ENCODE measurements at regions not wholly inside any gene's neighbourhood (a gene's known extent, or its start where the extent isn't known, plus 50 kb on each side); places are given as distances from the start of the nearest gene placed in this dataset.

DNA sequence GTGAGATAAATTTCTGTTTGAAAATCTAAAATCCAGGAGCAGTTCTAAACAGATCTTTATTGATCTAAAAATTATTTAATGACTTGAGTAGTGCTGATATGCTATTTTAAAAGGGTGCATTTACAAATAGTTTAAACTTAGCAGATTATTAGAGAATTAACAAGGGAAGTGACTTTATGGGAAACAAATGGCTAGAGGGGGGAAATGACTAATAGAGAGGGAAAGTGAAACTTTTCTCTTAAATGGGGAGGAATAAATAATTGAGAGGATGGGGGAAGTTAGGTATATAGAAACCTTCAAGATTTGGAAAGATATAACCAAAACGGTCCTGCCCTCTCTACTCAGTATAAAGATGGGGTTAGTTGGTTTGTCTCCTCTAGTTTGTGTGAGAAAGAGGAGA is 90.1 kb upstream of the ARMC3 start:
- no peak overlapping the region for H3K4me3 ChIP-seq
- no peaks in the 10 kb centered on the region for H3K4me1 ChIP-seq (replicated peaks; ENCODE audit: insufficient read depth)
- ChIA-PET POLR2A (ENCODE audit: unreplicated experiment) (no interaction called here), CTCF (no interaction called here)
- intact Hi-C loops (cut with micrococcal nuclease; ENCODE audit: unreplicated experiment): no loop called here
- no peaks in the 10 kb centered on the region for H3K9me2 ChIP-seq (ENCODE audit: insufficient read depth)
- TF ChIP-seq, protein P1, sequence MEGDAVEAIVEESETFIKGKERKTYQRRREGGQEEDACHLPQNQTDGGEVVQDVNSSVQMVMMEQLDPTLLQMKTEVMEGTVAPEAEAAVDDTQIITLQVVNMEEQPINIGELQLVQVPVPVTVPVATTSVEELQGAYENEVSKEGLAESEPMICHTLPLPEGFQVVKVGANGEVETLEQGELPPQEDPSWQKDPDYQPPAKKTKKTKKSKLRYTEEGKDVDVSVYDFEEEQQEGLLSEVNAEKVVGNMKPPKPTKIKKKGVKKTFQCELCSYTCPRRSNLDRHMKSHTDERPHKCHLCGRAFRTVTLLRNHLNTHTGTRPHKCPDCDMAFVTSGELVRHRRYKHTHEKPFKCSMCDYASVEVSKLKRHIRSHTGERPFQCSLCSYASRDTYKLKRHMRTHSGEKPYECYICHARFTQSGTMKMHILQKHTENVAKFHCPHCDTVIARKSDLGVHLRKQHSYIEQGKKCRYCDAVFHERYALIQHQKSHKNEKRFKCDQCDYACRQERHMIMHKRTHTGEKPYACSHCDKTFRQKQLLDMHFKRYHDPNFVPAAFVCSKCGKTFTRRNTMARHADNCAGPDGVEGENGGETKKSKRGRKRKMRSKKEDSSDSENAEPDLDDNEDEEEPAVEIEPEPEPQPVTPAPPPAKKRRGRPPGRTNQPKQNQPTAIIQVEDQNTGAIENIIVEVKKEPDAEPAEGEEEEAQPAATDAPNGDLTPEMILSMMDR (conservative IDR thresholded peaks at IDR 0.05): no peak
- TF ChIP-seq EZH2 (IDR thresholded peaks at IDR 0.05; ENCODE audit: low read depth): no peak
- H3F3A ChIP-seq (ENCODE audit: insufficient read depth, low read depth): no peaks in the 10 kb centered on the region
- no peak overlapping the region for H3K27ac ChIP-seq
- no TSS peak for BruUV-seq (replicated peaks)
- no peaks in the 10 kb centered on the region for H3K36me3 ChIP-seq (ENCODE audit: low read depth)
- H3K4me2 ChIP-seq: no peak overlapping the region
- H3K79me2 ChIP-seq (ENCODE audit: low read depth): no peaks in the 10 kb centered on the region
- no peak overlapping the region for H2AFZ ChIP-seq
- H3K27me3 ChIP-seq (ENCODE audit: insufficient read depth, low read depth): no peaks in the 10 kb centered on the region
- no peak for DNase-seq
- H4K20me1 ChIP-seq (ENCODE audit: insufficient read depth): no peaks in the 10 kb centered on the region
- H3K9me3 ChIP-seq (ENCODE audit: insufficient read depth, low read depth): no peaks in the 10 kb centered on the region

DNA sequence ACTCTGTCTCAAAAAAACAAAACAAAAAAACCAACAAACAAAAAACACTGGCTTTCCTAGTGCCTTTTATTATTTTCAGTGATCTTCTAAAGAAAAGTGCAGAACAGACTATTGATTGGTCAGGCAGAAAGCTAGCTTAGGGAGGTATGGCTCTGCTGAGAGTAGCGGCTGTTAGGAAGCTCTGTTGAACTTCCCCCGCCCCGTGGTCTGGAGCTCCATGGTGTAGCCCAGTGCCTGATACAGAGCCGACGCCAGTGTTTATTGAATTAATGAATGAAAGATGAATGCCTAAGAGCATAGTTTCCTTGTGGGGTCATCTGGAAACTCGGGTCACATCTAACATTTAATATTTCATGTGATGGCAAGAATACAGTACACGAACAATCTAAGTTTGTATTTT is 90.5 kb upstream of the ARMC3 start:
- BruUV-seq (replicated peaks): no TSS peak
- POLR2A ChIA-PET (ENCODE audit: unreplicated experiment): no interaction called here
- no peak for DNase-seq
- Histone ChIP-seq H4K20me1 (ENCODE audit: insufficient read depth) (no peaks in the 10 kb centered on the region), H3K9me2 (ENCODE audit: insufficient read depth) (no peaks in the 10 kb centered on the region), H3K9me3 (ENCODE audit: insufficient read depth, low read depth) (no peaks in the 10 kb centered on the region), H3K4me2 (no peak overlapping the region), H3K36me3 (ENCODE audit: low read depth) (no peaks in the 10 kb centered on the region), H2AFZ (no peak overlapping the region), H3K4me1 (replicated peaks; ENCODE audit: insufficient read depth) (no peaks in the 10 kb centered on the region), H3K4me3 (no peak overlapping the region), H3K27ac (no peak overlapping the region), H3K27me3 (ENCODE audit: insufficient read depth, low read depth) (no peaks in the 10 kb centered on the region), H3K79me2 (ENCODE audit: low read depth) (no peaks in the 10 kb centered on the region), H3F3A (ENCODE audit: insufficient read depth, low read depth) (no peaks in the 10 kb centered on the region)
- CTCF ChIA-PET: no interaction called here
- TF ChIP-seq, protein P1 (conservative IDR thresholded peaks at IDR 0.05): no peak
- TF ChIP-seq EZH2 (IDR thresholded peaks at IDR 0.05; ENCODE audit: low read depth): no peak
- intact Hi-C loops (cut with micrococcal nuclease; ENCODE audit: unreplicated experiment): no loop called here

DNA sequence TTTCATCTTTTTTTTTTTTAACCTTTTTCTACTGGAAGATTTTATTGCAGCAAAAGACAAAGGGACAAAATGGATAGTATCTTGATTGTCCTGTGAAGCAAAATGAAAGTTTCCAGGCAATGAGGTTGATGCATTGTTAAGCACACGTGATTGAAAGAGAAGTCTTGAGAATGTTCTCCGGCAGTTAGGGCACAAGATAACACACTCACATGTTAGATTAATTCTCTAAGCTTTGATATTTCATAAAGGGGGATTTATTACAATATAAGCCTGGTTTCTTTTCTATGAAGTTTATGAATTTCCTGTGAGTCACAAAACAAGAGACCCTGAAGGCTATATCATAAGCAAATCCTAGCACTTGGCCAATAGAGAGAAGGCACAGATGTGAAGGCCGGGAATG is 93.4 kb upstream of the ARMC3 start:
- no TSS peak for BruUV-seq (replicated peaks)

More for the DNA sequence above, 93.4 kb upstream of the ARMC3 start:
- TF ChIP-seq, protein P1 (conservative IDR thresholded peaks at IDR 0.05): no peak
- no peak for TF ChIP-seq EZH2 (IDR thresholded peaks at IDR 0.05; ENCODE audit: low read depth)
- no peak overlapping the region for H2AFZ ChIP-seq
- no peaks in the 10 kb centered on the region for H3K27me3 ChIP-seq (ENCODE audit: insufficient read depth, low read depth)
- H3F3A ChIP-seq (ENCODE audit: insufficient read depth, low read depth): no peaks in the 10 kb centered on the region
- no peaks in the 10 kb centered on the region for H4K20me1 ChIP-seq (ENCODE audit: insufficient read depth)
- intact Hi-C loops (cut with micrococcal nuclease; ENCODE audit: unreplicated experiment): no loop called here
- no peak for DNase-seq
- no peaks in the 10 kb centered on the region for H3K9me2 ChIP-seq (ENCODE audit: insufficient read depth)
- H3K9me3 ChIP-seq (ENCODE audit: insufficient read depth, low read depth): no peaks in the 10 kb centered on the region
- CTCF ChIA-PET: no interaction called here
- no peak overlapping the region for H3K4me2 ChIP-seq
- no peaks in the 10 kb centered on the region for H3K4me1 ChIP-seq (replicated peaks; ENCODE audit: insufficient read depth)
- POLR2A ChIA-PET (ENCODE audit: unreplicated experiment): no interaction called here
- H3K36me3 ChIP-seq (ENCODE audit: low read depth): no peaks in the 10 kb centered on the region
- no peak overlapping the region for H3K27ac ChIP-seq
- no peak overlapping the region for H3K4me3 ChIP-seq
- H3K79me2 ChIP-seq (ENCODE audit: low read depth): no peaks in the 10 kb centered on the region

Measured in PC-9 (cell line).